ENCODE measurements at regions not wholly inside any gene's neighbourhood (a gene's known extent, or its start where the extent isn't known, plus 50 kb on each side); places are given as distances from the start of the nearest gene placed in this dataset.

DNA sequence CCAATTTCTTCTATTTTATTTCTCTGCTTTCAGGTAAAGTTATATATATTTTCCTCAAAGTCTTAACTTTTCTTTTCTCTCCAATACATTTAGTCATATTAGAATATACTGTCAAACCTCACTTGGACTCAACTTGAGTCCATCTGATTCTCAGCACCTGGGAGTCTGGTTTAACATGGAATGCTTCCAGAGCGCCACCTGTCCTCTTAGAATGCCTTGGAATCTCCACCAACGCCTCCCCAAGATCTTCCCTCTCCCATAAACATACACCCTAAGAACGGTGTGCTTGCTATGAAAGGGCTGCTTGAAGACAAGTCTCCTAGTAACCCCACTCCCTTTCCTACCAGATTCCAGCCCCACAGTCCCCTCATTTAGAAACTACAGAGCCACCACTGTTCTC is 229.1 kb upstream of the MKLN1 start:
- peaks cover 0 to 100% (median 43%) of the 10 kb centered on the region in 4 donors for H3K4me1 ChIP-seq
- DNase-seq: no peak
- H3K36me3 ChIP-seq: peaks cover 14 to 36% (median 14%) of the 10 kb centered on the region in 3 donors
- no peaks in the 10 kb centered on the region for H3K9me3 ChIP-seq
- TF ChIP-seq, protein P1, sequence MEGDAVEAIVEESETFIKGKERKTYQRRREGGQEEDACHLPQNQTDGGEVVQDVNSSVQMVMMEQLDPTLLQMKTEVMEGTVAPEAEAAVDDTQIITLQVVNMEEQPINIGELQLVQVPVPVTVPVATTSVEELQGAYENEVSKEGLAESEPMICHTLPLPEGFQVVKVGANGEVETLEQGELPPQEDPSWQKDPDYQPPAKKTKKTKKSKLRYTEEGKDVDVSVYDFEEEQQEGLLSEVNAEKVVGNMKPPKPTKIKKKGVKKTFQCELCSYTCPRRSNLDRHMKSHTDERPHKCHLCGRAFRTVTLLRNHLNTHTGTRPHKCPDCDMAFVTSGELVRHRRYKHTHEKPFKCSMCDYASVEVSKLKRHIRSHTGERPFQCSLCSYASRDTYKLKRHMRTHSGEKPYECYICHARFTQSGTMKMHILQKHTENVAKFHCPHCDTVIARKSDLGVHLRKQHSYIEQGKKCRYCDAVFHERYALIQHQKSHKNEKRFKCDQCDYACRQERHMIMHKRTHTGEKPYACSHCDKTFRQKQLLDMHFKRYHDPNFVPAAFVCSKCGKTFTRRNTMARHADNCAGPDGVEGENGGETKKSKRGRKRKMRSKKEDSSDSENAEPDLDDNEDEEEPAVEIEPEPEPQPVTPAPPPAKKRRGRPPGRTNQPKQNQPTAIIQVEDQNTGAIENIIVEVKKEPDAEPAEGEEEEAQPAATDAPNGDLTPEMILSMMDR (IDR thresholded peaks at IDR 0.05): no peak
- intact Hi-C loops (cut with DNase I; ENCODE audit: low total_unique reads): no loop called here
- no peak overlapping the region for H3K4me3 ChIP-seq
- H3K27me3 ChIP-seq: no peaks in the 10 kb centered on the region
- no peak overlapping the region for H3K27ac ChIP-seq

DNA sequence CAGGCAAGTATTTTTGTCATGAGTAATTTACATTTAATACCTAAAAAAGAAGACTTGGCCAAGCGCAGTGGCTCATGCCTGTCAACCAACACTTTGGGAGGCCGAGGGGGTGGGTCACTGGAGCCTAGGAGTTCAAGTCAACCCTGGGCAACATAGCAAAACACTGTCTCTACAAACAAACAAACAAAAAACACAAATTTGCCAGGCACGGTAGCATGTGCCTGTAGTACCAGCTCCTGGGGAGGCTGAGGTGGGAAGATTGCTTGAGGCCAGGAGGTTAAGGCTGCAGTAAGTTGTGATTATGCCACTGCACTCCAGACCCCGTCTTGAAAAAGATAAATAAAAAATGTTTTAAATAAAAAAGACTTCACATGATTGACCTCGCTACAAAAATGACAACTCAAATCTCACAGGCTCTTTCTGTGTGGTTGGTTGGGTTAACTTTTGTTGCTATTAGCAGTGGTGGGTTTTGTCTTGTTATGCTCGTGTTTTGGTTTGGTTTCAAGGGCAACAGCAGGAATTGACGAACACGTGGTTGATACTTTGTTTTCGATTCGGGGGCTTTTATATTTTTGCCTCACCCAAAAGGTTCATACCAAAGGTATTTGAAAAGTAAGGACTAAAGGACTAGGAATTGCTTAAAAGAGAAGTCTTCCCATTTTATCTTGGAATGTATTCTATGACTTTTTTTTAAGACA is 227.2 kb upstream of the MKLN1 start:
- Histone ChIP-seq H3K9me3 (no peaks in the 10 kb centered on the region), H3K4me1 (peaks cover 0 to 100% (median 41%) of the 10 kb centered on the region in 4 donors), H3K4me3 (no peak overlapping the region), H3K27ac (no peak overlapping the region), H3K27me3 (no peaks in the 10 kb centered on the region), H3K36me3 (peaks cover 7 to 17% (median 9%) of the 10 kb centered on the region in 3 donors)
- no peak for DNase-seq
- intact Hi-C loops (cut with DNase I; ENCODE audit: low total_unique reads): loop anchor here (10.0 kb wide), 1 partner anchor 314 kb away; no protein-coding TSS in a partner anchor
- TF ChIP-seq, protein P1 (IDR thresholded peaks at IDR 0.05): no peak

- no peaks in the 10 kb centered on the region for H3K9me3 ChIP-seq
- peaks cover 5 to 12% (median 7%) of the 10 kb centered on the region in 3 donors for H3K36me3 ChIP-seq
- no peaks in the 10 kb centered on the region for H3K27me3 ChIP-seq
- DNase-seq: no peak
- TF ChIP-seq, protein P1 (IDR thresholded peaks at IDR 0.05): no peak
- H3K4me3 ChIP-seq: peak overlapping the region; percentile 80 to 86
- intact Hi-C loops (cut with DNase I; ENCODE audit: low total_unique reads): loop anchor here (10.0 kb wide), 1 partner anchor 311 kb away; no protein-coding TSS in a partner anchor
- H3K4me1 ChIP-seq: peaks cover 0 to 69% (median 20%) of the 10 kb centered on the region in 4 donors
- H3K27ac ChIP-seq: peak overlapping the region; percentile 80 to 99
Observed at GRCh38 chr7:131103997-131104396, 223.7 kb upstream of the MKLN1 start.

GRCh38 chr7:131104596-131105293 is 222.9 kb upstream of the MKLN1 start:
- Histone ChIP-seq H3K4me1 (peaks cover 0 to 66% (median 18%) of the 10 kb centered on the region in 4 donors), H3K9me3 (no peaks in the 10 kb centered on the region), H3K36me3 (peaks cover 0 to 8% (median 0%) of the 10 kb centered on the region in 3 donors), H3K27ac (peak overlapping the region; percentile 80 to 99), H3K4me3 (peak overlapping the region; percentile 80 to 86), H3K27me3 (no peaks in the 10 kb centered on the region)
- intact Hi-C loops (cut with DNase I; ENCODE audit: low total_unique reads): loop anchor here (5.0 to 10.0 kb wide), 3 partner anchors 207 to 310 kb away; no protein-coding TSS in a partner anchor
- TF ChIP-seq, protein P1 (IDR thresholded peaks at IDR 0.05): no peak
- no peak for DNase-seq

- intact Hi-C loops (cut with DNase I; ENCODE audit: low total_unique reads): loop anchor here (5.0 to 10.0 kb wide), 3 partner anchors 208 to 309 kb away; no protein-coding TSS in a partner anchor
- peak overlapping the region; percentile 80 to 99 for H3K27ac ChIP-seq
Observed at GRCh38 chr7:131105294-131105798, 222.3 kb upstream of the MKLN1 start.

More at GRCh38 chr7:131105294-131105798, 222.3 kb upstream of the MKLN1 start:
- peak in 1 of 2 donors; percentile 52 for DNase-seq
- H3K4me1 ChIP-seq: peaks cover 0 to 60% (median 17%) of the 10 kb centered on the region in 4 donors
- H3K36me3 ChIP-seq: peaks cover 0 to 8% (median 0%) of the 10 kb centered on the region in 3 donors
- no peaks in the 10 kb centered on the region for H3K27me3 ChIP-seq
- H3K4me3 ChIP-seq: peak overlapping the region; percentile 80 to 86
- no peaks in the 10 kb centered on the region for H3K9me3 ChIP-seq
- TF ChIP-seq, protein P1 (IDR thresholded peaks at IDR 0.05): no peak
